ENCODE measurements at regions not wholly inside any gene's neighbourhood (a gene's known extent, or its start where the extent isn't known, plus 50 kb on each side); places are given as distances from the start of the nearest gene placed in this dataset.

- no peak for DNase-seq
Observed at GRCh38 chr2:15828576-15828975, 111.8 kb upstream of the MYCN start.

DNA sequence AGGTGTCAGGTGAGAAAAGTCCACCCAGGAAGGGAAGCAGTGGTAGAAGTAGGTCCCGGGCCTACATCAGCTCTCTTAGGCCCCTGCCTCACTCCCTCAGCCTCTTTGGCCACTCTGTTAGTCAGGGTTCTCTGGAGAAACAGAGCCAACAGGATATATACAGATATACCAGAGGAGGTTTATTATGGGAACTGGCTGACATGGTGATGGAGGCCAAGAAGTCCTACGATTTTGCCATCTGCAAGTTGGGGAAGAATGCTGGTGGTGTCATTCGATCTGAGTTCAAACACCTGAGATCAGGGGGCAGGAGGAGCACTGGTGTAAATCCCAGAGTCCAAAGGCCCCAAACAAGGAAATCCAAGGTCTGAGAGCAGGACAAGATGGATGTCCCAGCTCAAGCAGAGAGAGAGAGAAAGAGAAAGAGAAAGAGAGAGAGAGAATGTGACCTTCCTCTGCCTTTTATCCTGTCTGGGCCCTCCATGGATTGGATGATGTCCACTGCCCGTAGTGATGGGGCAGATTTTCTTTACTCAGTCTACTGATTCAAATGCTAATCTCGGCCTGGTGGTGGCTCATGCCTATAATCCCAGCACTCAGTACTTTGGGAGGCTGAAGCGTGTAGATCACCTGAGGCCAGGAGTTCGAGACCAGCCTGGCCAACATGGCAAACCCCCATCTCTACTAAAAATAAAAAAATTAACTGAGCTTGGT lies 111.1 kb upstream of the MYCN start:
- no peak for DNase-seq

DNA sequence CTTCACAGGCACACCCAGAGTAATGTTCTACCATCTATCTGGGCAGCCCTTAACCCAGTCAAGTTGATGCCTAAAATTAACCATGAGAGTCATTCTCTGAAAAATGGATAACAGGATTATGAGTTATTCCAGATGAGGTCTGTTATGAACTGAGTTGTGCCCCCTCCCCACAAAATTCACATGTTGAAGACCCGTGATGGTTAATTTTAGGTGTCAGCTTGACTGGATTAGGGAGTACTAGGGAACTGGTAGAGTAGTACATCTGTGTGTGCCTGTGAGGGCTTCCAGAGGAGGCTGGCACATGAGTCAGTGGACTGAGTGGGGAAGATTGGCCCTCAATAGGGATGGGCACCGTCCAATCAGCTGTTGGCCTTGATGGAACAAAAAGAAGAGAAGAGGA lies 110.4 kb upstream of the MYCN start:
- no peak for DNase-seq

- DNase-seq = no peak
Observed at GRCh38 chr2:15830937-15831549, 109.3 kb upstream of the MYCN start.

DNA sequence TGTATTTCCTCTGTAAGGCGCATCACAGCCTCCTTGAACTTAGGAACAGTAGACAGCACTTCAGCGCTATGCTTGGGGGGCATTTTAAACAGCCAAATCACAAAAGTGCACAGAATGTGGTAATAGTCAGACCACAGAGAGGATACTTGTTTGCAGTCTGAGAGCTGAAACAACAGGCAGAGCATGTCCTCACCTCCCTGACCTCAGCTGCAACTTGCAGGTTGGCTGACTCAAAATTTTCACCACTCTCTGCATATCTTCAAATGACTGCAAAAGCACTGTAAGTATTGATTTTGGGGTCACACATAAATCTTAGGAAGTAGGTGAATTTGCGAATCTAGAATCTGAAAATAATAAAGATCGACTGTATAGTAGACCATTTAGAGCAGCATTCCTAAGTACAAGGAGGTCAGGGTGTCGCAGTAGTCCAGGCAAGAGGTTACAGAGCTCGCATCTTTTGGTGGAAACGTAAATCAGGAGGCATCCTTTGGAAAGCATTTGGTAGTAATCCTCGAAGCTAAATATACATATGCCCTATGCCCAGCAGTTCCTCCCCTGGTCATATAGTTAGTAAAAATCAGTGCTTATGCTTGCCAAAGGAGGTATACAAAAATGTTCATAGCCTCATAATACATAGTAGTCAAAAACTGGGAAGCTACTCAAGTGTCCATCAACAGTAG lies 108.2 kb upstream of the MYCN start:
- no peak for DNase-seq

- DNase-seq = no peak
Observed at GRCh38 chr2:15832849-15833680, 107.3 kb upstream of the MYCN start.

- DNase-seq = no peak
Observed at GRCh38 chr2:15833731-15834130, 106.6 kb upstream of the MYCN start.

DNA sequence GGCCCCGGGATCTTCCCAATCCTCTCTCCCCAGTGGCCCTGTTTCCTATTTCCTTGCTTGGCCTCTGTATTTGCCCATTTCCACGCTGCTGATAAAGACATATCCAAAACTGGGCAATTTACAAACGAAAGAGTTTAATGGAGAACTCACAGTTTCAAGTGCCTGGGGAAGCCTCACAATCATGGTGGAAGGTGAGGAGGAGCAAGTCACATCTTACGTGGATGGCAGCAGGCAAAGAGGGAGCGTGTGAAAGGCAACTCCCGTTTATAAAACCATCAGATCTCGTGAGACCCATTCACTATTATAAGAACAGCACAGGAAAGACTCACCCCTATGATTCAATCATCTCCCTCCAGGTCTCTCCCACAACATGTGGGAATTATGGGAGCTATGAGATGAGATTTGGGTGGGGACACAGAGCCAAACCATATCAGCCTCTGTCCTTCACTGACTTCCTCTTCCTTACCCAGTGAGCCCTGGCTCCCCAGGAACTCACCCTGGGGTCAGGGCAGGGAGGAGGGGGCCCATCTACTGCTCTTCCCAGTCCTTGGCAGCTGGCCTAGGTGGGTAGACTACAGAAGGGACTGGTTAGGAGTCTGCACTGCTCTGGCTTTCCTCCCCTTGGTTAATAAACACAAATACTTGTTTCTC lies 105.8 kb upstream of the MYCN start:
- DNase-seq = no peak

GRCh38 chr2:15835991-15836688 lies 104.2 kb upstream of the MYCN start:
- DNase-seq = no peak

- no peak for DNase-seq
Observed at GRCh38 chr2:15836689-15837610, 103.4 kb upstream of the MYCN start.

GRCh38 chr2:15838481-15839090 lies 101.8 kb upstream of the MYCN start:
- DNase-seq = no peak

GRCh38 chr2:15839426-15840124 lies 100.8 kb upstream of the MYCN start:
- DNase-seq = no peak

GRCh38 chr2:15840148-15840547 lies 100.2 kb upstream of the MYCN start:
- no peak for DNase-seq

- DNase-seq = no peak
Observed at GRCh38 chr2:15840969-15841368, 99.4 kb upstream of the MYCN start.

DNA sequence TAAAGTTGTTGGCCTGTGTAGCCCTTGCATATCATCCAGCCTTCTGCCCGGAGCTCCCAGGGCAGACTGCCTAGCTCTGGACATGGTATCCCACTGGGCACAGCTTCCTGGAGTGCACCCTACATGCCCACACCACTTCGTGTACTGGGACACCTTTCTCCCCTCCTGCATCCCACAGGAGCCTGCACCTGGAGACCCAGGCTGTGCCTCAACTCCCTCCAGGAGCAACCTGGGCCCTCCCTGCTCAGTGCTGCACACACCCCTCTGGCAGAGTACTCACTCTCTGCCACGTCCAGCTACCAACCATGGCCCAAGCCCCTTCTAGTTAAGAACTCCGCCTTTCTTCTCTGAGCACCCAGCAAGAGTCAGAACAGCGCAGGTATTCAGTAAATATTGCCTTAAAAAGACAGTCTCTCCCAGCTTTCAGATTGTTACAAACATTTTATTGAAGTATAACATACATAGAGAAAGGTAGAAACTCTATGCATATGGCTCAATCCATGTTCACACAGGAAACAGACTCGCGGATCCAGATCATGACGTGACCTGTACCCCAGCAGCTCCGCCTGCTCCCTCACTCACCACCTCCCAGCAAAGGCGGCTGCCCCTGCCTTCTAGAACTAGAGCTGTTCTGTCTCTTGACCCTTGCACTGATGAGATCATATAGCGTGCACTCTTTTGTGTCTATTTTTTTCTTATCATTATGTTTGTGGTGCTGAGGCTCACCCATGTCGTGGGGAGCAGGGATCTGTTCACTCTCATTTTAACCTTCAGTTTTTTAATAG lies 98.4 kb upstream of the MYCN start:
- DNase-seq = no peak

- no peak for DNase-seq
Observed at GRCh38 chr2:15842758-15843666, 97.3 kb upstream of the MYCN start.

DNA sequence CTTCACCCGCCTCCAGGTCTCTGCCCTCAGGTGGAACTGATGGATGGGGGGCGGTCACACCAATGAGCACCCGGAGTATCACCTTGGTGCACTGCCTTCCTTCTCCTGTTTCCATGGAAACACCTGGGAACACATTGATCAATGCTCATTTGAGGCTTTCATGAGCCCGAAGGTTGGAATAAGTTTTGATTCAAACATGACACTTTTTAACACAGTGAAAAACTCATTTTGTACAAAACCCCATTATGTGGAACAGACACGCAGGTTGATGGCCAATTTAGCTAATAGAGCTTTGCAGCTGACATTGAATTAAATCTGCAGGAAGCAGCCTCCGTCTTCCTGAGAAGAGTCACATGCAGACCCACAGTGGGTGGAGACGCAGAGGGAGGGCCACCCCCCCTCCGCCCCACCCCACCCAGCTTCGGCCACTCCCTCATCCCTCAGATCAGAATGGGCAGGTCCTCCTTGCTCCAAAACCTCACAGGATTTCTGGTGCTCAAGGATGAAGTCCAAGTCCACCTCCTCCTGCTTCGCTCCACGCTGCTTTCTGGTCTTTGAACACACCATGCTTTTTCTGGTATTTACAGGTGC lies 96.0 kb upstream of the MYCN start:
- no peak for DNase-seq

DNA sequence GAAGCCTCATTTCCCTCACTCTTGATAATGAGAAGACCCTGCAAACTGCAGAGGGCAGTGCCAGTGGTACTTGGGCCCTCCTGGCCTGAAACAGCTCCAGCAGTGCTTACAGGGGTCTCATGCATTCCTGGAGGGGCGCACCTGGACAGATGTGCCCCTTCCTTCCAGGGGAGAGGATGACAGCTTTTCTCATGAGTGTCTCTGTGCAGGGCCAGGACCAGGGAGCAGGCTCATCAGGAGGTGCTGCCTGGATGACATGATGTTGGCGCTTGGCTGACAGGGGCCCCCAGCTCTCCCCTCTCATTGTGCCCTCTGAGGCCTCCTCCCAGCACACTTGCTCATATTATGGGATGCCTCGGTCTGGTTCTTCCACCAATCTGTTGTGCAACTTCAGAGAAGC lies 95.1 kb upstream of the MYCN start:
- DNase-seq = no peak
